Activated CD4-positive, alpha-beta T cell treated with anti-CD3 and anti-CD28 coated beads, Interleukin-2, amount 50 U/mL, for 16 hours (primary cell): ENCODE measurements at regions not wholly inside any gene's neighbourhood (a gene's known extent, or its start where the extent isn't known, plus 50 kb on each side); places are given as distances from the start of the nearest gene placed in this dataset.
A peak's percentile ranks its signal among the peaks of the same experiment; 100 is the strongest.
"Not testable (repeated sequence)": the region's sequence is repeated elsewhere in the genome, so short reads cannot be mapped to it uniquely, and the experiment has no call there.

Source experiments
- DNase-seq: peaks from one replicate; pipeline ENCODE4 v3.0.0-alpha.2; 2020

- no peak for DNase-seq
These were observed 683.1 kb upstream of the SALL1 start for GRCh38 chr16:51834133-51834532.

- DNase-seq: no peak
These were observed 680.7 kb upstream of the SALL1 start for GRCh38 chr16:51831595-51832367.

- DNase-seq: not testable (repeated sequence)
These were observed 680.0 kb upstream of the SALL1 start for GRCh38 chr16:51831034-51831433.

GRCh38 chr16:51825779-51826178 lies 674.7 kb upstream of the SALL1 start:
- DNase-seq: no peak

DNA sequence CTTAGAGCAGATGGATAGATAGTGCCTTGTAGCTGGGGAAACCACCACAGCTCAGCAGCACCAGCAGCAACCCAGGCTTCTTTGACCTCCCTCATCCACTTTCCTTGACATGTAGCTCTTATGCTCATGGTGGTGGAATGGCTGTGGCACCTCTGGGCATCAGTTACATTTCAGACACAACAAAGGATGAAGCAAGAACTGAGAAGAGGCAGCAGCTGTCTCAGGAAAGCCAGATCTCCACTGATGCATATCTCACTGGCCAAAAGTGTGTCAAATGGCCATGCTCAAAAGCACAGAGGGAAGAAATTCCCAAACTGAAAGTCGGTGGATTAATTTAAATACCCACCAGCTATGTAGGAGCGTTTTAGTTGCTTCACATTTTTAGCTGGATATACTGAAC lies 671.4 kb upstream of the SALL1 start:
- DNase-seq: no peak

GRCh38 chr16:51821527-51821926 lies 670.5 kb upstream of the SALL1 start:
- no peak for DNase-seq

- DNase-seq: no peak
These were observed 669.1 kb upstream of the SALL1 start for GRCh38 chr16:51820176-51820575.

DNA sequence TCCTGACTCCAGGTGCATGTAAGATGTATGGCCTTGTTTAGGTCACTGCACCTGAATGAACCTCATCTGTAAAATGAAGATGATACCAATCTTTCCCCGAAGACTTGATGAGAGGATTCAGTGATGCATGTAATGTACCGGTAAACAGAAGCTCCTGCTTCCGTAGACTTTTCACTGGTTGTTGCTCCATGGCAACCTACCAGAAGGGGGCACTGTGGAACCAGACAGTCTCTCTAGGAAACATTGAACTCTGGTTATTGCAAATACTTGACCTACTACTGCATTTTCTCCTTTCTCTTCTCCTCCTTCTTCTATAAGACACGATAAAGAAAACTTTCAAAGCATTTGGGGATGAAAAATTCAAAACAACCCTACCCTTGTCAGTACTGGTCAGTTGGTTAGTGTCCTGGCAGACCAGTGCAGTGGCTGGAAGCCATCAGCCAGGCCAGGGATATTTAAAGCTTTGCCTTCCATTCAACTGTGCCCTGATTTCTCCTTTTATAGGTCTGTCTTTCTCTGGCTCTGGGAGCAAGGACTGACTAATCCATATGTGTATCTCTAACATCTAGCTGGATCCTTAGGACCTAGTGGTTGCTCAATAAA lies 667.4 kb upstream of the SALL1 start:
- DNase-seq: peak; percentile 35

DNA sequence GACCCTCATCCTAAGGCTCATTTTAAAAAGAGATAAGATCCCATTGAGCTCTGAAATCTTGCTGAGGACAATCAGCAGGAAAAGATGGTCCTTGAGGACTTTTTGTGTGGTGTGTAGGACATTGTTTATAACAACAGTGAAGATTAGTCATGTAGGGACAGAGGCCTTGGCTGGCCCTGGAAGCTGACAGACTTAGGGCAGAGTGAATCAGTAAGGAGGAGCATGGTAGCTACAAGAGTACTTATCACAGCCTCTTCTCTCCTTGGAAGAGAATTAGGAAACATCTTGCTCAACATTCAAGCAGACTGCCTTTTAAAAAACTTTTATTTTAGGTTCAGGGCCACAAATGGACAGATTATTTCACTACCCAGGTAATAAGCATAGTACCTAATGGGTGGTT lies 665.9 kb upstream of the SALL1 start:
- DNase-seq: no peak

DNA sequence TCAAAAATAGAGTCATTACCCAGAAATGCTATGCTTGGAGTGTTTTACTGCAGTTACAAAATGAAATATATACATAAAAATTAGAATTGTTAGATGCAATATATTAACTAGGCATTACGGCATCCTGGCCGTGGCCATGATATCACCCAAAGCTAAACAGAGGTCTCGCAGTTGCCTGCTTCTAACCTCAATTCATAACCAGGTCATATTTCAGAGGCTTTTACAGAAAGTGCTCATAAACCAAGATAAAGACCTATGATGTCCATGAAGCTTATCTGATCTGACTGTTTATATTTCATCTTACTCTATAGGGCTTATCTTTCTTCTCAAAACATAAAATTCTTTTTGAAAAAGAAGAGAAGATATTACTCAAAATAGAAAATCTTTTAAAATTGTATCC lies 664.5 kb upstream of the SALL1 start:
- no peak for DNase-seq

DNA sequence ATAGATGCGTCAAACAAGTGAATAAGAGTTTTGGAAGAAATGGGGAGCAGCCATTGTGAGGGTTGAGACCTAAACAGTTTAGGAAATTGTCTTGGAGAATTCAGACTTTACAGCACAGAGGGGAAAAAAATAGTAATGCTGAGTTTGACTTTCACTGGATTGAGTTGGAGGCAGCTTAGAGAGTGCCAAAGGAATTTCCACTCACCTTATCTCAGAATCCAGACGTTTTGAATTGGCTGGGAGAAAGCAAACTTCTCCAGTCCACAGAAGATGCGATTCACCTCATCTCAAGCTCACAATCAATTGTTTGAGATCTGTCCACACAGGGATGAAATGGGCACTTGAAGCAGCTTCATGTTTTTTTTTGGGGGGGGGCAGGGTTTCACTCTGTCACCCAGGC lies 663.5 kb upstream of the SALL1 start:
- no peak for DNase-seq

DNA sequence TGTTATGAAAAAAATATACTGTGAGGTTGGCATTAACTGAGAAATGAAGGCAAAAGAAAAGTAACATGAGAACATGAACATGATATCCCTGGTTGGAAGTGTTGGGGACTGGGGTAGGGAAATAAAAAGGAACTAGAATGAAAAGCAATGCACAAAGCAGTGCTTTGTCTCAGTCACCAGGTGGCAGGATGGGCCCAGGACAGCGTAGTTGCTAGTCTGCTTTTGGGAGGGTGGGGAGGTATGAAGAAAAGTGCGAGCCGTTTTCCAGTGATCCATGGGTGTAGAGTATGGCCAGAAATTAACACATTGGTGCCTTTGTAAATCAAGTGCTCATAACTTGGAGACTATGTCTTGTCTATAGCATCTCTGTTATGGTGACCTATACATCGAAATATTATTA lies 662.5 kb upstream of the SALL1 start:
- DNase-seq: no peak

GRCh38 chr16:51812945-51813344 lies 661.9 kb upstream of the SALL1 start:
- DNase-seq: no peak

GRCh38 chr16:51807551-51807950 lies 656.5 kb upstream of the SALL1 start:
- no peak for DNase-seq

DNA sequence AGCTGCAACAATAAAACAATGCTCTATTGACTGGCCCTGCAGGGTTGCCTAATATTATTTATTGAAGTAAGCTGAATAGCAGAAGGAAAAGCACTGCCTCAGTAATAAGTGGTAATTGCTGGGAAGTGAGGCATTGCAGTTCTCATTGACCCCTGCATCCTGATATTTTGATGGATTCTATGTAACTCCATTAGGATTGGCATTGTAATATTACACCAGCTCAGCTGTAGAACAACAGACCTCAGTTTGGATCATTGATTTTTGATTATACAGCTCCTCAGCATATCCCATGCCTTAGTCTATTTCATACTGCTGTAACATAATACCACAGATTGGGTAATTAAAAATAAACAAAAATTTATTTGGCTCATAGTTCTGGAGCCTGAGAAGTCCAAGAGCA lies 650.6 kb upstream of the SALL1 start:
- DNase-seq: no peak

- no peak for DNase-seq
These were observed 646.7 kb upstream of the SALL1 start for GRCh38 chr16:51797669-51798259.

DNA sequence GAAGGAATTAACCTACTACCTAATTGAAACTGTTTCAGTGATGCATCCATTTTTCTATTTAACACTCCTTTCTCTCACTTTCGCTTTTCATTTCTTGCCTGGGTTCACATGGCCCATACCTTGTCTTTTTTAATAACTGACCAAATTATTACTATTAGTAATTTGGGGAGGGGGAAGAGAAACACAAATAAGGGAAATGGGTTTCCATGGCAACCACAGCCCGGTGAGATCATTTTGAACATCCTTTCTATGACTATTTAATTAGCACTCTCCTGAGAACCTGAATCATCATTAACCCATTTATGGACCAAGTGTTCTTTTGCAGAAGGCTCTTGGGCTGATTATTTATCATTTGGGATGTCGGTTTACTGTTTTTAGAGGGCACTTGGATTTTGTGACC lies 628.2 kb upstream of the SALL1 start:
- no peak for DNase-seq

GRCh38 chr16:51773071-51773890 lies 622.2 kb upstream of the SALL1 start:
- DNase-seq: no peak

DNA sequence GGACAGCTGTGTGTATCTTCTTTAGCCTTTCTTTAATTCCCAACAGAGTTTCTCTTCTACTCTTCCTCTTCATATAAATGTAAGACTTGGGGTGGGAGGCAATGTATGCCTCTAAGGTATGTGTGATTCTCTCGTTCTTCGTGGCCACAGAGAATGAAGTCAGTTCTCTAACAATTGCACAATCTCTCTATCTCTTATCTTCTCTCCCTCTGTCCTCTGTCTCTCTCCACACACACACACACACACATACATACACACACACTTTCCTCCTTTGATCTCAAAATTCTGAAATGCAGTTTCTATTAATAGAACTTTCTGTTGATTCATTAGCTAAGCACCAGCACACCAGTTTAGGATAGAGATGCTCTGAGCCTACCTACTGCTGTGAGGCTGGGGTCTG lies 615.7 kb upstream of the SALL1 start:
- no peak for DNase-seq

DNA sequence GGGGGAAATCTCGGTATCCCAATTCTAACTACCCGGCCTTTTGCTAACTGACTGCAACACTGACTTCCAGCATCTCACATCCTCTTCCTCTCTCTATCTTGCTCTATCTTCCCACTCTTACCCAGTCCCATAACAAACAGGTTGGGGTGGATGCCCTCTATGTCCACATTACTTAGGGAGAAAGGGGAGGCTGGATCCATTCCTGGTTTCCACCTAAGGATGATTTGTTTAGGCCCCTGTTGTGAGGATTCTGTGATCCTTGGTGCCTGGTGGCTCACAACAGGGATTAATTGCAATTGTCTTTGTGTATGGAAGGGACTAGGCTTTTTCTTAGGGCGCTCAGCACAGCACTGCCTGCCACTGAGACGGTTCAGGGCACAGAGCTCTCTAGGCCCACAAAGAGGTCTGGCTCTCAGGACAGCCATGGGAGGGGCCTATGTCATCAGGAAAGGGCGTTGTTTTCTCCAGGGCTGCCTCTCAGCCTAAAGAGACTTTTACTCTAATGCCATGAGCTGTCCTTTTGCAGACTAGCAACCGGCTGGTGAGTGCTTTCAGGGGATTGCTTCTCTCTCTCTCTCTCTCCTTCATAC lies 612.1 kb upstream of the SALL1 start:
- no peak for DNase-seq

DNA sequence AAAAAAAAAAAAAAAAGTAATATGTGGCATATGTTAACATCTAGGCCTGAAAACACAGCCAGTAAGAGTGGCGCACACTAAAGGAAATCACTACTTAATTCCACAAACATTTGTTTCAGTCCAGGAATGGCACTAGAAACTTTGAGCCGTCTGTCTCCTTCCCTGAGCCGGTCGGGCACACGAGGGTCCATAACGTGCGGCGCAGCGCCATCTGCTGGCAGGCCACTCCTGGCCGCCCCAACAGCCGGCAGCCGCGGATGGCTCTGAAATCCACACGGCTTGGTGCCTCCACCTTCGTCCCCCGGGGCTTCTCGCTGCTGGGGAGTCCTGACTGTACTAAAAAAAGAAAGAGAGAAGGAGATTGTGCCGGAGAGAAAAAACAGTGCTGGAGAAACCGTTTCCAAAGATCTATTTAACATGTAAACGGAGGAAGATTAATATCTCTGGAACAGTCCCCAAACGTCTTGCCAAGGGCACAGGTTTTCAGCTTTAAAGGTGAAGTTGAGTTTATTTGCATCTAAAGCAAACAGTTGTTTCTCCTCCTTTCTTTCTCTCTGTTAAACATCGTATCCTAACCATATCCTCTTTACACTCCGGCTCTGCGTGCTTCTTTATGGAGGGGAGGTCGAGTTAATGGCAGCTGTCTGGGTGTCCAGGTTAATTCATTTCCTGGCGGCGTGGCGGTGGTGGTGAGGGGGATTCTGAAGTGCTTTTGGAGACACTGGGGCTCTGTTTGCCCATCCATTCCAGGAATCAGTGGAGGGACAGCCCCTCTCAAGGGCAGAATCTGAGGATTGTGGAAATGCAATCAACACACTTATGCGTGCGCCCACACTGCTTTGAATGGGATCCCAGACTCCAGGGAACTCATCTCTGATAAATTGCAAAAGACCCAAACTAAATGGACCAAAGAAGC lies 611.3 kb upstream of the SALL1 start:
- peak; percentile 68 for DNase-seq

- no peak for DNase-seq
These were observed 609.9 kb upstream of the SALL1 start for GRCh38 chr16:51761001-51761400.
